Hepatocyte (in vitro differentiated cells): ENCODE measurements at regions not wholly inside any gene's neighbourhood (a gene's known extent, or its start where the extent isn't known, plus 50 kb on each side); places are given as distances from the start of the nearest gene placed in this dataset.

Experiments
- DNase-seq: peaks from one replicate; pipeline ENCODE4 v3.0.0-alpha.2; 2016; ENCODE audit warnings: low spot score
- H2AFZ ChIP-seq: fragments of 200-600 bp; sonication (generic); 2 replicates; pipeline ENCODE4 v1.6.0; 2016; ENCODE audit warnings: antibody characterized with exemption, mild to moderate bottlenecking
- H3K27ac ChIP-seq: fragments of 200-600 bp; sonication (generic); 2 replicates; pipeline ENCODE4 v1.5.1; 2016; ENCODE audit warnings: mild to moderate bottlenecking
- H3K27me3 ChIP-seq: fragments of 200-600 bp; sonication (generic); 2 replicates; pipeline ENCODE4 v1.6.1; 2016
- H3K36me3 ChIP-seq: fragments of 200-600 bp; sonication (generic); replicated peaks from 2 replicates; pipeline ENCODE4 v1.5.1; 2016; ENCODE audit warnings: low read depth; ENCODE audit not compliant: insufficient read depth
- H3K4me1 ChIP-seq: fragments of 200-600 bp; sonication (generic); 2 replicates; pipeline ENCODE4 v1.5.1; 2016; ENCODE audit warnings: mild to moderate bottlenecking, moderate library complexity; ENCODE audit not compliant: insufficient read depth
- H3K4me2 ChIP-seq: fragments of 200-600 bp; sonication (generic); 2 replicates; pipeline ENCODE4 v1.6.0; 2016
- H3K4me3 ChIP-seq: fragments of 200-600 bp; sonication (generic); 2 replicates; pipeline ENCODE4 v1.5.1; 2016; ENCODE audit warnings: mild to moderate bottlenecking
- H3K79me2 ChIP-seq: fragments of 200-600 bp; sonication (generic); 2 replicates; pipeline ENCODE4 v1.6.0; 2017; ENCODE audit warnings: mild to moderate bottlenecking
- H3K9me2 ChIP-seq: fragments of 200-600 bp; sonication (generic); replicated peaks from 2 replicates; pipeline ENCODE4 v1.6.0; 2017; ENCODE audit warnings: mild to moderate bottlenecking; ENCODE audit not compliant: insufficient read depth
- H3K9me3 ChIP-seq: fragments of 200-600 bp; sonication (generic); 2 replicates; pipeline ENCODE4 v1.5.1; 2016; ENCODE audit warnings: low read depth, mild to moderate bottlenecking
- H4K20me1 ChIP-seq: fragments of 200-600 bp; sonication (generic); 2 replicates; pipeline ENCODE4 v1.6.0; 2016; ENCODE audit warnings: mild to moderate bottlenecking; ENCODE audit not compliant: insufficient read depth, poor library complexity, severe bottlenecking
- EZH2 ChIP-seq: fragments of 200-600 bp; sonication (generic); IDR thresholded peaks from 2 replicates; pipeline ENCODE4 v1.6.1; 2016; ENCODE audit warnings: antibody characterized with exemption, mild to moderate bottlenecking, borderline replicate concordance
- EZH2phosphoT487 ChIP-seq: fragments of 200-600 bp; sonication (generic); IDR thresholded peaks from one replicate; pipeline ENCODE4 v1.6.1; 2018; ENCODE audit warnings: antibody characterized with exemption, mild to moderate bottlenecking, low read depth, moderate library complexity; ENCODE audit not compliant: unreplicated experiment, severe bottlenecking
- WGBS: methylation state at CpG from one replicate; pipeline ENCODE4 v1.1.6; 2016; ENCODE audit warnings: low lambda C conversion rate; ENCODE audit errors: missing lambda C conversion rate; 5-methylcytosine and 5-hydroxymethylcytosine counted together
- TF ChIP-seq, protein P1 (sequence below): fragments of 200-600 bp; sonication (generic); IDR thresholded peaks from 2 replicates; pipeline ENCODE4 v1.5.1; 2016; ENCODE audit warnings: antibody characterized with exemption, mild to moderate bottlenecking; ENCODE audit not compliant: poor library complexity

DNA sequence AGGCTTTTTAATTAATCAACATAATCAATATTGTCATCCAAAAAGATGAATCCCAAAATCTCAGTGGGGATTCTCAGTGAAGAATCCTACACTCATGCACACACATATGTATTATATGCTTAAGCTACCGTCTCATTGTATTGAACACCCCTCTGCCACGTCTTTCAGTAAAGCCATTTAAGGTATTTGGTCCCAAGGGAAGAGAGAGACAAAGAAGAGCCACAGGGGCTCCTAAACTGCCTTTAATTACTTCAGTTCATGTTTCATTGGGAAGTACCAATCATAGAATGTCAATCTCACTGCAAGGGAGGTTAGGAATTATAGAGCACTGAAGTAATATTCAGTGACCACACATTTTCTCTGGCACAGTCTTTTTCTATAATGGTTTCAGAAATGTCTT, 388.6 kb upstream of the NEGR1 start:
- WGBS = 86% methylated on average over 2 of the region's 2 CpGs
- no peaks in the 10 kb centered on the region for H4K20me1 ChIP-seq
- H3K27ac ChIP-seq = no peak overlapping the region
- H3K4me3 ChIP-seq = no peak overlapping the region
- H3K36me3 ChIP-seq = no peaks in the 10 kb centered on the region
- H3K9me3 ChIP-seq = no peaks in the 10 kb centered on the region
- no peak overlapping the region for H3K4me2 ChIP-seq
- TF ChIP-seq EZH2phosphoT487 = no peak
- H3K79me2 ChIP-seq = no peaks in the 10 kb centered on the region
- H3K27me3 ChIP-seq = no peaks in the 10 kb centered on the region
- DNase-seq = no peak
- no peaks in the 10 kb centered on the region for H3K9me2 ChIP-seq
- H2AFZ ChIP-seq = no peak overlapping the region
- H3K4me1 ChIP-seq = no peaks in the 10 kb centered on the region

DNA sequence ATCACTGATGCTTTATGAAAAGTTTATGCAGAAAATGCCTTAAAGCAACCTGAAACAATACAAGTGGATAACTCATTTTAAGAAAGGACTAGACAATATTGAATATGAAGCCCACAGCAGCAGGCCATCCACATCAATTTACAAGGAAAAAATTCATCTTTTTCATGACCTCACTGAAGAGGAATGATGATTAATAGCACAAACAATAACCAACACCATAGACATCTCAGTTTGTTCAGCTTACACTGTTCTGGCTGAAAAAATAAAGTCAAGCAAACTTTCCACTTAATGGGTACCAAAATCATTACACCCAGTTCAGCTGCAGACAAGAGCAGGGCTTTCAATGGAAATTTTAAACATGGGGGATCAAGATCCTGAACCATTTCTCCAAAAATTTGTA, 380.6 kb upstream of the NEGR1 start:
- H3K4me3 ChIP-seq = no peak overlapping the region
- no peaks in the 10 kb centered on the region for H3K27me3 ChIP-seq
- H3K4me1 ChIP-seq = no peaks in the 10 kb centered on the region
- TF ChIP-seq, protein P1, sequence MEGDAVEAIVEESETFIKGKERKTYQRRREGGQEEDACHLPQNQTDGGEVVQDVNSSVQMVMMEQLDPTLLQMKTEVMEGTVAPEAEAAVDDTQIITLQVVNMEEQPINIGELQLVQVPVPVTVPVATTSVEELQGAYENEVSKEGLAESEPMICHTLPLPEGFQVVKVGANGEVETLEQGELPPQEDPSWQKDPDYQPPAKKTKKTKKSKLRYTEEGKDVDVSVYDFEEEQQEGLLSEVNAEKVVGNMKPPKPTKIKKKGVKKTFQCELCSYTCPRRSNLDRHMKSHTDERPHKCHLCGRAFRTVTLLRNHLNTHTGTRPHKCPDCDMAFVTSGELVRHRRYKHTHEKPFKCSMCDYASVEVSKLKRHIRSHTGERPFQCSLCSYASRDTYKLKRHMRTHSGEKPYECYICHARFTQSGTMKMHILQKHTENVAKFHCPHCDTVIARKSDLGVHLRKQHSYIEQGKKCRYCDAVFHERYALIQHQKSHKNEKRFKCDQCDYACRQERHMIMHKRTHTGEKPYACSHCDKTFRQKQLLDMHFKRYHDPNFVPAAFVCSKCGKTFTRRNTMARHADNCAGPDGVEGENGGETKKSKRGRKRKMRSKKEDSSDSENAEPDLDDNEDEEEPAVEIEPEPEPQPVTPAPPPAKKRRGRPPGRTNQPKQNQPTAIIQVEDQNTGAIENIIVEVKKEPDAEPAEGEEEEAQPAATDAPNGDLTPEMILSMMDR = no peak
- TF ChIP-seq EZH2phosphoT487 (no peak), EZH2 (no peak)
- H3K79me2 ChIP-seq = no peaks in the 10 kb centered on the region
- no peaks in the 10 kb centered on the region for H3K9me2 ChIP-seq
- no peak overlapping the region for H2AFZ ChIP-seq
- H4K20me1 ChIP-seq = no peaks in the 10 kb centered on the region
- H3K4me2 ChIP-seq = no peak overlapping the region
- no peaks in the 10 kb centered on the region for H3K36me3 ChIP-seq
- H3K9me3 ChIP-seq = no peaks in the 10 kb centered on the region
- no peak overlapping the region for H3K27ac ChIP-seq
- DNase-seq = no peak

DNA sequence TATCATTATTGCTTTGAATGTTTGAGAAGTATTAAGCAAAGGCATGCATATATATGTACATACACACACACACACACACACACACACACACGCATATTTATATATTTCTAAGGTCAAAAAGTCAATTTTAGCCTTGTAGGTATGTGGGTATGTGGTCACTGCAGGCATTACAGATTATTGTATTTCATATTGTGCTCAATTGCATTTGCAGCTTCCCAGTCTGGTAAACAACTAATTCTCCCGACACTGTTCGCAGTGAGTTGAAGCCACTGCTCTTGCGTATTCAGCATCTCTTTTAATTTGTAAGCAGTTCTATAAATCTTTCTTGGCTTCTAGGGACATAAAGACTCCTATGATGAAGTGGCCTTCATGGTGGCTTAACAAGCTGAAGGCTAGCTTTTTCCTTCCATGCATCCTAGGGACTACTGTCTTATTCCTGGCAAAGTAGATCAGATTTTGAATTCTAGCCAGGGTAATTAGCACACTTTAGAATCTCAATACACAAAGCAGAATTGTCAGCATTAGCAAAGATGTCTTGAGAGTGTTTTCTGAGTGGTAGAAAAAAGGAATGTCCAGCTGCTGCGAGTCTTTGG, 368.6 kb upstream of the NEGR1 start:
- H3K4me1 ChIP-seq = no peaks in the 10 kb centered on the region

DNA sequence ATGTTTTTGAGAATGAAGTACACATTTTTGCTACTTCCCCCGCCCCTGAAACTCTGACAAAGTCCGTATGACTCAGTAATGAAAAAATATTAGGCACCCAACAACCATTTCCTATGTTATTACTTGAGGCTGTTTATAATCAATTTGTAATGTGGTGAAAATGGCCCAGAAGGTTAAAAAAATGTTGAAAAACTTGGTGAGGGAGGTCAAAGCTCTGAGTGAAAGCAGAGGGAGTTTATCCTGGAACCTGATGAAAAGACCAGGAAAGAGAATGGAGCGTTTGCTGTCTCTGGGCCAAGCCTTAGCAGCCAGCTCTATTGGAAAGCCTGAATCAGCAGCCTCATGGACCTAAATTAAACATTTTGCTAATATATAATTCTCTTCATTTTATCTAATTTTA, 367.7 kb upstream of the NEGR1 start:
- H3K79me2 ChIP-seq = no peaks in the 10 kb centered on the region
- no peaks in the 10 kb centered on the region for H3K9me3 ChIP-seq
- no peak overlapping the region for H3K4me3 ChIP-seq
- H3K4me1 ChIP-seq = no peaks in the 10 kb centered on the region
- H3K9me2 ChIP-seq = no peaks in the 10 kb centered on the region
- TF ChIP-seq EZH2 = no peak
- TF ChIP-seq, protein P1 = no peak
- TF ChIP-seq EZH2phosphoT487 = no peak
- H3K27me3 ChIP-seq = no peaks in the 10 kb centered on the region
- no peaks in the 10 kb centered on the region for H3K36me3 ChIP-seq
- H2AFZ ChIP-seq = no peak overlapping the region
- WGBS = 81% methylated on average over 3 of the region's 3 CpGs
- no peak for DNase-seq
- H4K20me1 ChIP-seq = no peaks in the 10 kb centered on the region
- H3K27ac ChIP-seq = no peak overlapping the region
- H3K4me2 ChIP-seq = no peak overlapping the region

More for the DNA sequence above, 368.6 kb upstream of the NEGR1 start:
- Histone ChIP-seq H3K9me3 (no peaks in the 10 kb centered on the region), H3K79me2 (no peaks in the 10 kb centered on the region), H3K36me3 (no peaks in the 10 kb centered on the region), H2AFZ (no peak overlapping the region), H3K27me3 (no peaks in the 10 kb centered on the region), H3K27ac (no peak overlapping the region), H3K4me3 (no peak overlapping the region), H4K20me1 (no peaks in the 10 kb centered on the region), H3K9me2 (no peaks in the 10 kb centered on the region), H3K4me2 (no peak overlapping the region)
- DNase-seq = no peak
- WGBS = 91% methylated on average over 5 of the region's 5 CpGs
- no peak for TF ChIP-seq EZH2
- TF ChIP-seq EZH2phosphoT487 = no peak
- TF ChIP-seq, protein P1 = no peak
